Hematopoietic multipotent progenitor cell (in vitro differentiated cells): ENCODE measurements at regions not wholly inside any gene's neighbourhood (a gene's known extent, or its start where the extent isn't known, plus 50 kb on each side); places are given as distances from the start of the nearest gene placed in this dataset. TPM values are rescaled to one million over a fixed set of nuclear protein-coding genes. Genes with fewer than 3 reads are reported as not detected.

Experiments used
- small RNA-seq: library from RNA; depleted of rRNA; stranded (forward); fragments of <200 nt; gene quantifications from one replicate; pipeline ENCODE3, GENCODE V24; 2012

Small RNAs in the stretch of these regions (small RNA-seq; reads per million reads assigned to genes)
- not detected for gene AL121956.5
- not detected for gene GNG5P1
